HUES48 (cell line): ENCODE measurements at regions not wholly inside any gene's neighbourhood (a gene's known extent, or its start where the extent isn't known, plus 50 kb on each side); places are given as distances from the start of the nearest gene placed in this dataset.
"Not testable (repeated sequence)": the region's sequence is repeated elsewhere in the genome, so short reads cannot be mapped to it uniquely, and the experiment has no call there.

ENCODE experiments used
- H3K27ac ChIP-seq: one replicate; pipeline ENCODE4 v1.7.0; 2013; ENCODE audit warnings: low read depth, low read length, inconsistent platforms
- H3K27me3 ChIP-seq: 2 replicates; pipeline ENCODE4 v1.6.1; 2013; ENCODE audit warnings: mild to moderate bottlenecking, low read length; ENCODE audit not compliant: control insufficient read depth, insufficient read depth
- H3K36me3 ChIP-seq: 2 replicates; pipeline ENCODE4 v1.6.1; 2013; ENCODE audit warnings: low read length; ENCODE audit not compliant: control insufficient read depth, insufficient read depth
- H3K4me1 ChIP-seq: 2 replicates; pipeline ENCODE4 v1.6.1; 2013; ENCODE audit warnings: mild to moderate bottlenecking, low read length; ENCODE audit not compliant: control insufficient read depth, insufficient read depth
- H3K4me3 ChIP-seq: 2 replicates; pipeline ENCODE4 v1.5.1; 2013; ENCODE audit warnings: mild to moderate bottlenecking, low read depth, low read length
- H3K9ac ChIP-seq: 2 replicates; pipeline ENCODE4 v1.6.1; 2013; ENCODE audit warnings: mild to moderate bottlenecking, low read depth, low read length, moderate library complexity
- H3K9me3 ChIP-seq: 2 replicates; pipeline ENCODE4 v1.6.1; 2013; ENCODE audit warnings: low read length; ENCODE audit not compliant: control insufficient read depth, insufficient read depth

DNA sequence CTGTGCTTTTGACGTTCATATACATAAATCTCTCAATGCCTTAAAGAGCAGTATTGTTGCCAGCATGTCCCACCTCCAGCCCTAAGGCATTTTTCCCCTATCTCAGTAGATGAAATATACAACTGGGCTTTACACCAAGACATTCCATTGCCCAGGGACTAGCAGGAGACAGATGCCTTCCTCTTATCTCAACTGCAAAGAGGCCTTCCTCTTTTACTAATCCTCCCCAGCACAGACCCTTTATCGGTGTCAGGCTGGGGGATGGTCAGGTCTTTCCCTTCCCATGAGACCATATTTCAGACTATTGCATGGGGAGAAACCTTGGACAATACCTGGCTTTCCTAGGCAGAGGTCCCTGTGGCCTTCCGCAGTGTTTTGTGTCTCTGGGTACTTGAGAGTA lies 1373.1 kb upstream of the DEFB115 start:
- H3K4me3 ChIP-seq, H3K4me1 ChIP-seq, H3K9ac ChIP-seq, H3K27ac ChIP-seq, H3K36me3 ChIP-seq, H3K27me3 ChIP-seq: not testable (repeated sequence)
- peaks cover 68% of the 10 kb centered on the region for H3K9me3 ChIP-seq

DNA sequence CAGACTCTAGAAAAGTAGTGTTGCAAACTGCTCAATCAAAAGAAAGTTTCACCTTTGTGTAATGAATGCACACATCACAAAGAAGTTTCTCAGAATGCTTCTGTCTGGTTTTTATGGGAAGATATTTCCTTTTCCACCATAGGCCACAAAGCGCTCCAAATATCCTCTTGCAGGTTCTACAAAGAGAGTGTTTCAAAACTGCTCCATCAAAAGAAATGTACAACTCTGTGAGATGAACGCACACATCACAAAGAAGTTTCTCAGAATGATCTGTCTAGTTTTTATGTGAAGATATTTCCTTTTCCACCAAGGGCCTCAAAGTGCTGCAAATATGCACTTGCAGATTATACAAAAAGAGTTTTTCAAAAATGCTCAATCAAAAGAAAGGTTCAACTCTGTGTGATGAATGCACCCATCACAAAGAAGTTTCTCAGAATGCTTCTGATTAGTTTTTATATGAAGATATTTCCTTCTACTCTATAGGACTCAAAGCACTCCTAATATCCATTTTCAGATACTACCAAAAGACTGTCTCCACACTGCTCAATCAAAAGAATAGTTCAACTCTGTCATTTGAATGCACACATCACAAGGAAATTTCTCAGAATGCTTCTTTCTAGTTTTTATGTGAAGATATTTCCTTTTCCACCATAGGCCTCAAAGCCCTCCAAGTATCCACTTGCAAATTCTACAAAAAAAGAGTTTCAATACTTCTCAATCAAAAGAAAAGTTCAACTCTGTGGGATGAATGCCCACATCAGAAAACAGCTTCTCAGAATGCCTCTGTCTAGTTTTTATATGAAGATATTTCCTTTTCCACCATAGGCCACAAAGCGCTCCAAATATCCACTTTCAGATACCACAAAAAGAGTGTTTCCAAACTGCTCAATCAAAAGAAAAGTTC lies 1371.9 kb upstream of the DEFB115 start:
- not testable (repeated sequence) for H3K27ac ChIP-seq, H3K27me3 ChIP-seq
- H3K9me3 ChIP-seq, result peaks cover 71% of the 10 kb centered on the region

DNA sequence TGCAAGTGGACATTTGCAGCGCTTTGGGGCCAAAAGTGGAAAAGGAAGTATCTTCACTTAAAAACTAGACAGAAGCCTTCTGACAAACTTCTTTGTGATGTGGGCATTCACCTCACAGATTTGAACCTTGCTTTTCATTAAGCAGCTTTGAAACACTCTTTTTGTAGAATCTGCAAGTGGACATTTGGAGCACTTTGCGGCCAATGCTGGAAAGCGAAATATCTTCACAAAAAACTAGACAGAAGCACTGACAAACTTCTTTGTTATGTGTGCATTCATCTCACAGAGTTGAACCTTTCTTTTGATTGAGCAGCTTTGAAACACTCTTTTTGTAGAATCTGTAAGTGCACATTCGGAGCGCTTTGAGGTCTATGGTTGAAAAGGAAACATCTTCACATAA lies 1365.9 kb upstream of the DEFB115 start:
- not testable (repeated sequence) for H3K27me3 ChIP-seq, H3K9ac ChIP-seq, H3K4me3 ChIP-seq, H3K27ac ChIP-seq, H3K4me1 ChIP-seq, H3K36me3 ChIP-seq
- H3K9me3 ChIP-seq, result peaks cover 71% of the 10 kb centered on the region

More for the DNA sequence above, 1371.9 kb upstream of the DEFB115 start:
- not testable (repeated sequence) for H3K36me3 ChIP-seq, H3K4me3 ChIP-seq, H3K4me1 ChIP-seq, H3K9ac ChIP-seq
